NCI-H146 (cell line): ENCODE measurements at regions not wholly inside any gene's neighbourhood (a gene's known extent, or its start where the extent isn't known, plus 50 kb on each side); places are given as distances from the start of the nearest gene placed in this dataset.
A peak's percentile ranks its signal among the peaks of the same experiment; 100 is the strongest.

Experiments used
- DNase-seq: peaks from one replicate; lab custom pipeline; 2025; lab: John Stamatoyannopoulos, UW

- DNase-seq, result peak; percentile 71
Observed at GRCh38 chr5:52725808-52726207, 61.9 kb upstream of the ITGA1 start.

GRCh38 chr5:52727020-52727419, 60.7 kb upstream of the ITGA1 start:
- DNase-seq, result no peak

- DNase-seq, result no peak
Observed at GRCh38 chr5:52727576-52727975, 60.1 kb upstream of the ITGA1 start.

DNA sequence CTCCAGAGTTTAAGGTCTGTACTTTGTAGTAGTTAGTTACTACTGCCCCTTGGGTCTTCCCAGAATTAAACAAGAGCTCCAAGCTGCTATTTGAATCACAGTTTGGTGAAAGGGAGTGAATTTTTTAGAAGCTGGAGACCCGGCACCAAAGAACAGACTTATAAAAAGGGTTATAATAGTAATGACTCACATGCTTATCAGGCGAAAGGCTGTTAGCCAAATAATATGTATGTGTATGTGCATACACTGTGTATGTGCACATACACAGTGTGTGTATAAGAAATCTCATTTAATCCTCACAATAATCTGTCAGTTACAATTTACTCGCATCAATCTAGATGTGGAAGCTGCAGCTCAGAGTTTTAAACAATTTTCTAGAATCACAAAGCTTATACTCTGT, 59.5 kb upstream of the ITGA1 start:
- no peak for DNase-seq

DNA sequence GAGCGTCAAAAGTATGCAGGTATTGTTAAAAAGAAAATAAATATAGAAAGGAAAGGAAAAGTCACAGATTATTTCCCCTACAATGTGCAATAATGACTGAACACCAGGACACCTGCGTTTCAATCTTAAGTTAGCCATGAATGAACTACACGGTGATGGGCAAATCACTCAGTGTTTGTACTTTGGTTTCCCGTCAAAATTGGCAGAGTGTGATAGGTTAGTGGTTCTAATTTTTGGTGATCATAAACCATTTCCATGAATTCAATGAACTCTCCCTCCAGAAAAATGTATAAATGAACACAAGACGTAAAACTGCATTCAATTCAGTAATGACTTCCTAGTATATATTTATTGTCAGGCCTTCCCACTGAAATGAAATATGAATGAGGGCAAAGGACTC, 59.0 kb upstream of the ITGA1 start:
- DNase-seq, result no peak

GRCh38 chr5:52731274-52732027, 56.3 kb upstream of the ITGA1 start:
- DNase-seq, result no peak

DNA sequence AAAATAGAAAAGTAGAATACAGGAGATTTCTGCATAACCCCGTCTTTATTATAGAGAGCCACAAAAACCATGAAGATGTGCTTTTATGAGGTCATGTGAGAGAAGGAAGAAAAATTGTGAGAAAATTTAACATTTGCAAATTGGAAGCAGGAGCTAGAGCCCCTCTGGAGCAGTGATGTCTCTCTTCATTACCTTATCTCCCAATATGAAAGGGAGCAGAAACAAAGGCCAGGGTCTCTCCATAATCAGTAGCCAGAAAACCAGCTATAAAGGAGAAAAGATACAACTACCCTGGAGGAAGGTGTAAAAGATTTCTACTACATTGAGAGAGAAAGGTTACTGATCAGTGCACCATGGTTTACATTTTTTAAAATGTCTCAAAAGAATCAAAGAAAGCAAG, 53.2 kb upstream of the ITGA1 start:
- DNase-seq, result no peak

DNA sequence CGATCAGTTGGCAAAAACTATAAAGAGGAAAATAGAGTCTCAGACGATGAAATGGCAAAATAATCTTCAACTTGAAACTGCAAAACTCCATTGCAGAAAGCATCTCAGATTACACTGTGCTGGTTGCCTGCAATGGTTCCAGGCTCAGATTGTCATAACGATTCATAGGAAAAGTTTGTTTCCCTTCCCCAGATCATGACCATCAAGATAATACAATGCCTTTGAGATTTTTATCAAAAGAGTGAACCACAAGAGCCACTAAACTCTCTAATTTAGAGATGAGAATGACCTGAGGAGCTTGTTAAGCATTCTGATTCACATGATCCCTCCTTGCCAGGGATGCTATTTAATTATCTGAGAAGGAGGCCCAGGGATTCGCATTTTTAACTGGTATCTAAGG, 52.6 kb upstream of the ITGA1 start:
- no peak for DNase-seq
